Medulla oblongata (tissue), 1 donor: ENCODE measurements at regions not wholly inside any gene's neighbourhood (a gene's known extent, or its start where the extent isn't known, plus 50 kb on each side); places are given as distances from the start of the nearest gene placed in this dataset.

Experiments
- DNase-seq: peaks from one replicate; pipeline ENCODE4 v3.0.0-alpha.2; 2015; ENCODE audit errors: extremely low spot score

DNA sequence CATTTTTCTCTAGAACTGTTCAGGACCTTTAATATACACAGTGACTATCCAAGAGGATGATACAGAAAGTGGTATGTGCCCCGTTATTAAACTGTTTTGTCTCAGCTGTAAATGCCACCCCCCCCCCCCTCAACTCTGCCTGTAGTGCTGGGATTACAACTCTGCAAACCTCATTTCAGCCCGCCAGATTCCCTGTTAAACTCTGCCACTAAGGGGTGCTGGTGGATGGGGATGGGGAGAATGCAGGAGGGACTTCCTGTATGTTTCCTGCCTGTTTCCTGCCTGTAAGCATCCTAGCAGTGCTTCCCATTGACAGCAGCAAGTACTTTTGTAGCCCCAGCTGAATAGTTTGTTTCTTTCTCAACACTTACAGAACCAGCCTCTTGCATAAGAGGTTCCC, 301.7 kb upstream of the RORA start:
- no peak for DNase-seq

- DNase-seq: no peak
Measured at GRCh38 chr15:61528581-61528910, 299.4 kb upstream of the RORA start.

GRCh38 chr15:61527836-61528580, 298.9 kb upstream of the RORA start:
- no peak for DNase-seq

GRCh38 chr15:61524545-61524944, 295.4 kb upstream of the RORA start:
- no peak for DNase-seq

- DNase-seq: no peak
Measured at GRCh38 chr15:61524086-61524485, 295.0 kb upstream of the RORA start.

DNA sequence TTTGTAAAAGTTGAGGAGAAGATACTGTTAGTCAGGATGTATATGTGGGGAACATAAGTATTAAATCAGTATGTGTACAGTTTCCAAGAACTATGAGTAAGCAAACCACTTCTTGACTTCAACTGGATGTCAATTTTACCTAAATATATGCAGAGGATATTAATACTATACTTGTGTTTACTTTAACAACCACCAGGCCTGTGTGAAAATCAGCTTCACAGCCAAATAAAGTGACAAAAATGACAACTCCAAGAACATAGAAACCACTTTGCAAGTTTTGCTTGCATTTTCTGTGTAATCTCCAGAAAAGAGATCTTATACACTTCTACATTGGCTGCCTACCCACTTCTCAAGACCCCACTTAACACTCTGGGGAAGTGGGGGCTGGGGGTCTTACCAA, 293.3 kb upstream of the RORA start:
- no peak for DNase-seq

- no peak for DNase-seq
Measured at GRCh38 chr15:61521953-61522352, 292.9 kb upstream of the RORA start.

GRCh38 chr15:61519296-61519695, 290.2 kb upstream of the RORA start:
- no peak for DNase-seq

- no peak for DNase-seq
Measured at GRCh38 chr15:61518191-61518950, 289.3 kb upstream of the RORA start.

DNA sequence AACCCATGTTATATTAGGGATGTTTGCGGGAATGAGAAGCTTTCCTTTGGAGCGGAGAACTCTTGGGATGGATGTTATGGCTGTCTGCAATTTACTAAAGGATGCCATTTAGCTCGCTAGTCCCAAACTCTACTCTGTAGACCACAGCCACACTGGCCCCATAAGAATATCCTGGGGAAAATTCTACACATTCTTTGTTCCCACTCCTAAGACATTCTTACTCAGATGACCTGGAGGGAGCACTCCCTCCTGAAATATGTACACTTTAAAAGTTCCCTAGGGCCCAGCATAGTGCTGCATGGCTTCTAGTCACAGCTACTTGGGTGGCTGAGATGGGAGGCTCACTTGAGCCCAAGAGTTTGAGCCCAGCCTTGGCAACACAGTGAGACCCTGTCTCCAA, 288.7 kb upstream of the RORA start:
- DNase-seq: no peak

- no peak for DNase-seq
Measured at GRCh38 chr15:61517335-61517734, 288.2 kb upstream of the RORA start.

GRCh38 chr15:61511756-61512155, 282.7 kb upstream of the RORA start:
- no peak for DNase-seq

DNA sequence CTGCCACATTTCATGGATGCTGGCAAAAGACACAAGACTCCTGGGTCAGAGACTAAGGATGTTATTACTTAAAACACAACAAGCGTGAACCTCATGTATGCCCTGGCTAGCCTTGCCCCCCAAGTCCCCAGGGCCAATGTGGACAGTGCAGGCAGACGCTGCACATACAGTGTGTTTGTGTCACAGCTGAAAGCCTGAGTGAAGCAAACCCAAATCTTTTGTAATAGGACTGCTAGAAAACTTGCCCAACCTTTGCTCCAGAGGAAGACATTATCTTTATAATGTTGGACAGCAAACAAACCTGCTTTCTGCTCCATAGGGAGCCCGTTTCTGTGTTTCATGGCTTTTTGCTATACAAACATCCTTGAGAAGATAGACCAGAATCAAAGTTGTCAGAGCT, 282.0 kb upstream of the RORA start:
- no peak for DNase-seq

DNA sequence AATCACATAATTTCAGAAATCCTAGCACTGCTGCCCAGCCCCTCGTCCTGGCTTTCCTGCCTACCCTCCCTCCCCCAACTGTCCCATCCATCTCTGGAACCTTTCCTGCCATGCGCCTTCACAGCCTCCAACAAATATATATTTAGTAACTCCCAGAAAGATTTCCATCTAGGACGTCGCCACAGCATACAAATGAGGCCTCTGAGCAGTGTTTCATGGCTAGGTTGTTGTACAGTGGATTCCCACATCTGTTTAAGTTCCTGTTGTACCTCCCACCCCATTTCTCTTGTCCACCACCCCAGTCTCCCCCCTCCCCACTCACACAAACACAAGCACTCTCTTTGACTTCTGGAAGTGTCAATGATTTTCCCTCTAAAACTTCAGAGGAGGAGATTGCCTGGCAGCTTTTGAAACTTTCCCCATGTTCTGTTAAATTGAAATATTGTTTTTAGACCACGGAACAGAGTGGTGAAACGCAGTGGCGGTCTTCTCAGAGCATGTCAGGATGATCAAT, 280.3 kb upstream of the RORA start:
- no peak for DNase-seq

DNA sequence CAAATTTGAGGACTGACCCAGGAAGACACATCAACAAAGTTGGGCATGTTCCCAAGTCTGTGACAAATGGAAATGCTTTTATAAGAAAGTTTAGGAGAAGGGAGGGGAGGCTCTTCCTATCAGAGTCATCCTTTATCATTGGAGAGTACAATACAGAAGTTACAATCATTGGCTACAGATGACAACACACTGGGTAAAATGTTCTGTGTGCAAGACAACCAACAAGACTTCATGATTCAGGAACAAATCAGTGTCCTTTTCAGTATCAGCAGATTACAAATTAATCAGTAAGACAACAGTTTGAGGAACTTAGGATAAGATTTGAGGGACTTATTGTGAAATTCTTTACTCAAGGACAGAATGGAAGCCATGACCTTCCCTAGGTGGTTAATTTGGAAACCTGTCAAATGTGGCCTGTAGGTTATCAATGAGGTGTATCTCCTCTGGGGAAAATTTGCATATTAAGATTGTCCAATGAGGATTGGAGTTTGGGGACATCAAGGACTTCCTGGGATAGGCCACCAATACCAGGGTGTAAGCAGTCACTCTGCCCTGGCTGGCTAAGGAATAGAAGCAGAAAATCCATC, 274.4 kb upstream of the RORA start:
- DNase-seq: no peak

- no peak for DNase-seq
Measured at GRCh38 chr15:61501815-61502389, 272.8 kb upstream of the RORA start.

- DNase-seq: no peak
Measured at GRCh38 chr15:61500951-61501620, 272.0 kb upstream of the RORA start.

DNA sequence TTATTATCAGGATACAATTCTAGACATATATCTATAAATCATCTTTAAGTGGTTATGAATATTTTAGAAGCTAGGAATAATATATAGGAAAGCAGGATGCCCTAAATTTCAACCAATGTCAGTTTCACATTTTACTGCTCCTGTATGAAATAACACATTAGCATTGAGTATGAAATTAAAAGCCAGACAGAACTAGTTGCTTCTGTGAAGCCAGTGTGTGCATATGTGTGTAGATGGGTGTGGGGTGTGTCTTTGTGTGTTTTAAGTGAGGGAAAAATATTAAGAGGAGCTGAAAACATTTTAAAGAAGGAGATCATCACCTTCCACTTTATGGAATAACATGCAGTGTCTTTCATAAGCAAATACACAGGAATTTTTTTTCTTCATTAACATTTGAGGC, 271.4 kb upstream of the RORA start:
- DNase-seq: no peak

- DNase-seq: peak; percentile 68
Measured at GRCh38 chr15:61499376-61499775, 270.3 kb upstream of the RORA start.

DNA sequence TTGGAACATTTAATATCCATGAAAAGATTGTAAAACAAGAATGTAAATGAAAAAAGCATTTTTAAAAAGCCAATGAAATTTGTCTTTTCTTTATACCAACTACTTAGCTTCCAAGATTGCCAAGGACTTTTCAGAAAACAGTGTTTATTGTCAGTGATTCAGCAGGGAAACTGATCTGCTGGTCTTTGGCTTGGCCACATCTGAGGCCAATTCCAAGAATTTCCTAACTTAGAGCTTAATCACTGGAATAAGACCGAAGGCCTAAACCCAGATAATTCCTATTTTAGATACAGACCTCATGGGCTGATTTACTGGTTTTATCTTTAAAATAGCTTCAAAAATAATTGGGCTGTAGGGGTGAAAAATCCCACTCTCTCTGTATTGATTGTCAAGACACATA, 260.5 kb upstream of the RORA start:
- peak; percentile 4 for DNase-seq

DNA sequence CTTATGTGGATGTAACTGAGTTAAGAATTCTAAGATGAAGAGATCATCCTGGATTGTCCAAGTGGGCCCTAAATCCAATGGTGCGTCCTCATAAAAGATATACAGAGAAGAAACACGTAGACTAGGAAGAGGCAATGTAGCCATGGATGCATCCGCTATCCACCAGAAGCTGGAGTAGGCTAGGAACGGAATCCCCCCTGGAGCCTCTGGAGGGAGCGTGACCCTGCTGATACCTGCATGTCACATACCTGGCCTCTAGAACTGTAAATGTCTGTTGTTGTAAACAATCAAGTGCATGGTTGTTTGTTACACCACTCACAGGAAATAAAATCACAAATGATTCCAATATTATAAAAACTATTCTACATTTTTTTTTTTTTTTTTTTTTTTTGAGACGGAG, 254.5 kb upstream of the RORA start:
- no peak for DNase-seq

- no peak for DNase-seq
Measured at GRCh38 chr15:61481886-61482285, 252.8 kb upstream of the RORA start.
